Natural killer cell (primary cell): ENCODE measurements at regions not wholly inside any gene's neighbourhood (a gene's known extent, or its start where the extent isn't known, plus 50 kb on each side); places are given as distances from the start of the nearest gene placed in this dataset.

ENCODE experiments used
- ATAC-seq, 3 donors: fragments of 150-1000 bp in 2 of 3; fragments of 200-7000 bp in 1 of 3; cut with Tn5 transposase; 1 replicate in 1 of 3; 2 replicates in 2 of 3; pipeline ENCODE4 v1.10.0; 2021; ENCODE audit warnings: mild to moderate bottlenecking in 2 of 3, moderate library complexity in 2 of 3
- DNase-seq, 2 donors: peaks; one replicate each; pipeline versions ENCODE4 v3.0.0 to v3.0.0-alpha.2; 2013 to 2021; ENCODE audit warnings: mixed read lengths in 1 of 2
- H3K27ac ChIP-seq: one replicate; pipeline ENCODE4 v1.5.1; 2013; ENCODE audit warnings: mild to moderate bottlenecking, low read length
- H3K27me3 ChIP-seq: one replicate; pipeline ENCODE4 v1.6.1; 2013; ENCODE audit warnings: low read length; ENCODE audit not compliant: control insufficient read depth, insufficient read depth
- H3K36me3 ChIP-seq: one replicate; pipeline ENCODE4 v1.6.1; 2013; ENCODE audit warnings: low read length; ENCODE audit not compliant: control insufficient read depth, insufficient read depth
- H3K4me1 ChIP-seq: one replicate; pipeline ENCODE4 v1.6.1; 2013; ENCODE audit warnings: low read length; ENCODE audit not compliant: control insufficient read depth, insufficient read depth
- H3K4me3 ChIP-seq: one replicate; pipeline ENCODE4 v1.5.1; 2013; ENCODE audit warnings: low read length
- H3K9me3 ChIP-seq: one replicate; pipeline ENCODE4 v1.6.1; 2013; ENCODE audit warnings: low read length; ENCODE audit not compliant: control insufficient read depth, insufficient read depth
- H3K27ac Mint-ChIP-seq, 2 donors: one replicate each; pipeline ENCODE4 v1.8.0; 2022; ENCODE audit warnings: mild to moderate bottlenecking in 2 of 2, mixed read lengths in 2 of 2, moderate library complexity in 1 of 2
- H3K27me3 Mint-ChIP-seq, 2 donors: one replicate each; pipeline ENCODE4 v1.8.0; 2022; ENCODE audit warnings: low read depth in 2 of 2, mixed read lengths in 2 of 2
- H3K36me3 Mint-ChIP-seq: one replicate; pipeline ENCODE4 v1.8.0; 2022; ENCODE audit warnings: mixed read lengths
- H3K4me1 Mint-ChIP-seq, 2 donors: one replicate each; pipeline ENCODE4 v1.8.0; 2022; ENCODE audit warnings: mixed read lengths in 2 of 2
- H3K4me3 Mint-ChIP-seq: one replicate; pipeline ENCODE4 v1.8.0; 2022; ENCODE audit warnings: mild to moderate bottlenecking, moderate library complexity, mixed read lengths
- H3K9me3 Mint-ChIP-seq, 2 donors: one replicate each; pipeline ENCODE4 v1.8.0; 2022; ENCODE audit warnings: mixed read lengths in 2 of 2
- CTCF ChIP-seq: fragments of 200-600 bp; IDR thresholded peaks from one replicate; pipeline ENCODE4 v1.8.0; 2022; ENCODE audit warnings: antibody characterized with exemption
- WGBS: methylation state at CpG from one replicate; pipeline ENCODE4 v1.1.7; 2013; ENCODE audit warnings: missing lambda C conversion rate; ENCODE audit not compliant: insufficient coverage; 5-methylcytosine and 5-hydroxymethylcytosine counted together
- intact Hi-C: fragments of 100-400 bp; cut with micrococcal nuclease; formaldehyde crosslinking; loops from one replicate; pipeline ENCODE4 v1.14.2; 2022

DNA sequence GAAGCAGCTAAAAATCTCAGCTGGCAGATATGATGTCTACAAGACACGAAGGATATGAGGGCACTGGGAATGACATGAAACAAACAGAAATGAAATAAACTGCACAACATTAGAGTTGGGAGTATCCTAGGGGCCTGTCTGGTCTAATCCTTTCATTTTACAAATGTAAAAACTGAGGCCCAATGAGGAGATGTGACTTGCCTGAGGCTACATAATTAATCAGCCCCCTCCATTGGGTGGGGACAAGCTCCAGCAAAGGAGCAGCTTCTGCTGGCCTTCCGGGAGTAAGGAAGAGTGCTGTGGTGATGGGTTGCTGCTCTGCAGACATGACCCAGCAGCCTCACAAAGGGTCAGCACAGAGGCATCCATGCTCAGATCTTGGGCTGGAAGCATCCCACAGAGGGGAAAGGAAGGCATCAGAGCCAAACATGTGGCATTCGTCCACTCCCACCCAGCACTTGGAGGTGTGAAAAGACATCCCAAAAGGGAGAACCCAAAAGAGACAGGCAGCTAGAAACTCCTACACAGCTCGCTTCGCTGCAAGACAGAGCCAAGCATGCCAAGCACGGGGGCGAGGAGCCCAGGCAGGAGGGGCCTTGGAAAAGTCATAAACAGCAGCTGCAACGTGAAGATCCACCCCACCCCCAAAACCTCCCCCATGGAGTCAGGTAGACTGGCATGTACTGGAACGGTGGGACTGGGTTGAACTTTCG is 183.7 kb downstream of the UNC5CL start:
- Mint-ChIP-seq H3K27me3 (peaks cover 5 to 43% of the 10 kb centered on the region in 2 donors), H3K9me3 (no peaks in the 10 kb centered on the region), H3K36me3 (no peaks in the 10 kb centered on the region), H3K4me3 (no peak overlapping the region), H3K27ac (no peak overlapping the region), H3K4me1 (no peaks in the 10 kb centered on the region)
- H3K36me3 ChIP-seq = no peaks in the 10 kb centered on the region
- H3K4me3 ChIP-seq = no peak overlapping the region
- no peak overlapping the region for H3K27ac ChIP-seq
- no peaks in the 10 kb centered on the region for H3K9me3 ChIP-seq
- no peaks in the 10 kb centered on the region for H3K4me1 ChIP-seq
- TF ChIP-seq CTCF = no peak
- no peaks in the 10 kb centered on the region for H3K27me3 ChIP-seq
- DNase-seq (no peak), ATAC-seq (no peak)
- 84% methylated on average over 10 of the region's 10 CpGs for WGBS
- intact Hi-C loops = no loop called here

GRCh38 chr6:40854592-40854991 is 184.4 kb downstream of the UNC5CL start:
- H3K4me3 ChIP-seq = no peak overlapping the region
- Mint-ChIP-seq H3K4me1 (no peaks in the 10 kb centered on the region), H3K36me3 (no peaks in the 10 kb centered on the region), H3K9me3 (no peaks in the 10 kb centered on the region), H3K4me3 (no peak overlapping the region), H3K27ac (no peak overlapping the region), H3K27me3 (peaks cover 5 to 40% of the 10 kb centered on the region in 2 donors)
- TF ChIP-seq CTCF = no peak
- H3K36me3 ChIP-seq = no peaks in the 10 kb centered on the region
- H3K9me3 ChIP-seq = no peaks in the 10 kb centered on the region
- no peaks in the 10 kb centered on the region for H3K4me1 ChIP-seq
- DNase-seq = no peak
- intact Hi-C loops = no loop called here
- no peak overlapping the region for H3K27ac ChIP-seq
- H3K27me3 ChIP-seq = no peaks in the 10 kb centered on the region
- ATAC-seq = no peak

DNA sequence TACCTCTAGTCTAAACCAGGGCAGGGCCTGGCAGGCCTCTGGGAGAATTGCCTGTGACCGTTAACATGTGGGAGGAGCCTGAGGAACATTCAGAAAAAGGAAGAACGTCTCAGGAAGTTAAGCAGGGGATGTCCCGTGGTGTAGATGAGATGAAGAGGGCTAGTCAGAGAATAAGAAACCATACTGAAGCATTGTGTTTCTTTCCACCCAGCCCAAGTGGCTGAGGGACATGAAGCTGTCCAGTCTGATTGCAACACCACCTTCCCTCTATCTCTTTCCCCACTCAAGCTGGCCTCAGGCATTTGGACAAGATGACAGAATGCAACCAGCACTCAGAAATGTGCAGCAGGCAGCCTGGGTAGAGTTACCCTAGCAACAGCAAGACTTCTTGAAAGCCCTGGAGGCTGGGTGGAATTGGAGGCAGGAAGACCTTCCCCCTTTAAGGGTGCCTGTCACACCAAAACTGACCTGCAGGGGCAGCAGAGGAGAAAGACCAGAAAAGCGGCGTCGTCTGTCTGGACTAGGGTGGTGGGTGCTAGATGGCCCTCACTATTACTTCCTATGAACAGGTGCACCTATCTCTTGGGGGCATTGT is 186.1 kb downstream of the UNC5CL start:
- H3K9me3 ChIP-seq = no peaks in the 10 kb centered on the region
- Mint-ChIP-seq H3K4me3 (no peak overlapping the region), H3K27me3 (peaks cover 10 to 35% of the 10 kb centered on the region in 2 donors), H3K27ac (no peak overlapping the region), H3K4me1 (no peaks in the 10 kb centered on the region), H3K36me3 (no peaks in the 10 kb centered on the region), H3K9me3 (no peaks in the 10 kb centered on the region)
- peak; percentile 47 for TF ChIP-seq CTCF
- 5% methylated on average over 3 of the region's 6 CpGs for WGBS
- no peaks in the 10 kb centered on the region for H3K27me3 ChIP-seq
- H3K4me1 ChIP-seq = no peaks in the 10 kb centered on the region
- intact Hi-C loops = no loop called here
- no peak overlapping the region for H3K27ac ChIP-seq
- H3K36me3 ChIP-seq = no peaks in the 10 kb centered on the region
- no peak overlapping the region for H3K4me3 ChIP-seq
- DNase-seq (no peak), ATAC-seq (peak in 1 of 3 donors; percentile 34)

GRCh38 chr6:40849546-40849945 is 189.5 kb downstream of the UNC5CL start:
- WGBS = 85% methylated on average over 3 of the region's 3 CpGs
- no peaks in the 10 kb centered on the region for H3K9me3 ChIP-seq
- DNase-seq = no peak

More at GRCh38 chr6:40849546-40849945, 189.5 kb downstream of the UNC5CL start:
- H3K4me3 ChIP-seq = no peak overlapping the region
- no peaks in the 10 kb centered on the region for H3K27me3 ChIP-seq
- Mint-ChIP-seq H3K9me3 (no peaks in the 10 kb centered on the region), H3K36me3 (no peaks in the 10 kb centered on the region), H3K27me3 (peaks cover 15 to 25% of the 10 kb centered on the region in 2 donors), H3K4me3 (no peak overlapping the region), H3K27ac (no peak overlapping the region), H3K4me1 (no peaks in the 10 kb centered on the region)
- intact Hi-C loops = loop anchor here (5.0 to 10.0 kb wide), 2 partner anchors 865 to 1502 kb away; no protein-coding TSS in a partner anchor
- no peaks in the 10 kb centered on the region for H3K36me3 ChIP-seq
- ATAC-seq = no peak
- H3K27ac ChIP-seq = no peak overlapping the region
- TF ChIP-seq CTCF = no peak
- no peaks in the 10 kb centered on the region for H3K4me1 ChIP-seq
